ENCODE measurements at regions not wholly inside any gene's neighbourhood (a gene's known extent, or its start where the extent isn't known, plus 50 kb on each side); places are given as distances from the start of the nearest gene placed in this dataset.

GRCh38 chr15:95281470-95281869 is 1049.0 kb upstream of the NR2F2 start:
- DNase-seq, result no peak

- no peak for DNase-seq
Measured at GRCh38 chr15:95284492-95284891, 1046.0 kb upstream of the NR2F2 start.

- DNase-seq, result peak; percentile 52
Measured at GRCh38 chr15:95284933-95285421, 1045.5 kb upstream of the NR2F2 start.

GRCh38 chr15:95286352-95286880 is 1044.1 kb upstream of the NR2F2 start:
- no peak for DNase-seq

GRCh38 chr15:95287720-95288103 is 1042.8 kb upstream of the NR2F2 start:
- no peak for DNase-seq

GRCh38 chr15:95288626-95289025 is 1041.9 kb upstream of the NR2F2 start:
- no peak for DNase-seq

- DNase-seq, result no peak
Measured at GRCh38 chr15:95290176-95290974, 1040.1 kb upstream of the NR2F2 start.

- no peak for DNase-seq
Measured at GRCh38 chr15:95291898-95292472, 1038.5 kb upstream of the NR2F2 start.

- DNase-seq, result no peak
Measured at GRCh38 chr15:95292785-95293450, 1037.6 kb upstream of the NR2F2 start.

GRCh38 chr15:95293456-95294031 is 1037.0 kb upstream of the NR2F2 start:
- no peak for DNase-seq

- no peak for DNase-seq
Measured at GRCh38 chr15:95295363-95295762, 1035.1 kb upstream of the NR2F2 start.

GRCh38 chr15:95295896-95296625 is 1034.4 kb upstream of the NR2F2 start:
- DNase-seq, result no peak

GRCh38 chr15:95296643-95297042 is 1033.9 kb upstream of the NR2F2 start:
- DNase-seq, result no peak

- no peak for DNase-seq
Measured at GRCh38 chr15:95298729-95299128, 1031.8 kb upstream of the NR2F2 start.

GRCh38 chr15:95300958-95301357 is 1029.5 kb upstream of the NR2F2 start:
- DNase-seq, result no peak

- DNase-seq, result no peak
Measured at GRCh38 chr15:95302206-95302605, 1028.3 kb upstream of the NR2F2 start.

- no peak for DNase-seq
Measured at GRCh38 chr15:95302809-95303208, 1027.7 kb upstream of the NR2F2 start.

GRCh38 chr15:95303713-95304112 is 1026.8 kb upstream of the NR2F2 start:
- no peak for DNase-seq

- peak; percentile 87 for DNase-seq
Measured at GRCh38 chr15:95304151-95304946, 1026.2 kb upstream of the NR2F2 start.

- no peak for DNase-seq
Measured at GRCh38 chr15:95304947-95305400, 1025.5 kb upstream of the NR2F2 start.

GRCh38 chr15:95307115-95307514 is 1023.4 kb upstream of the NR2F2 start:
- DNase-seq, result no peak

Data from muscle of arm (tissue), 1 donor.